ENCODE measurements at regions not wholly inside any gene's neighbourhood (a gene's known extent, or its start where the extent isn't known, plus 50 kb on each side); places are given as distances from the start of the nearest gene placed in this dataset.

DNA sequence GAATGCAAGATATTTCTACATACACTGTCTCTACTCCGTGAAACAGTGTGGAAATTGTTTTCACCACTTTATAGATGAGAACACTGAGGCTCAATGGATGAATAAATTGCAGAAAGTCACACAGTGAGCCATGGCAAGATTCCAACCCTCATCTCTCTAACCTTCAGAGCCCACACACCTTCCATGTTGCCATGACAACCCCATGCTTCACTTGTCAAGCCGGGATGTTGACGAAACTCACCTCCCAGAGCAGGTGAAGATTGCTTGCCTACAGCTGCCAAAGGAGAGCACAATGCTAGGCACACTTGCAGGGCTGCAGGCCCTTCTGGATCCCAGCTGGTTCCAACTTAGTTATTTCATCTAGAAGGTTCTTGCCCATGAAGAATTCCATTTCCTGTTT, 71.4 kb upstream of the SEZ6L start:
- Histone ChIP-seq H3K4me1 (ENCODE audit: insufficient read depth, low read length, poor library complexity, severe bottlenecking) (no peaks in the 10 kb centered on the region), H3K4me3 (ENCODE audit: low read length, poor library complexity, severe bottlenecking) (no peak overlapping the region), H3K9me2 (replicated peaks; ENCODE audit: low read depth, low read length) (no peaks in the 10 kb centered on the region), H3K4me2 (ENCODE audit: low read depth, low read length, poor library complexity, severe bottlenecking) (no peak overlapping the region), H3K9ac (ENCODE audit: low read depth, low read length, poor library complexity, severe bottlenecking) (no peak overlapping the region), H3K27me3 (ENCODE audit: insufficient read depth, low read length, poor library complexity, severe bottlenecking) (no peaks in the 10 kb centered on the region), H2AFZ (ENCODE audit: low read length) (no peak overlapping the region), H3K79me2 (ENCODE audit: insufficient read depth, low read length) (no peaks in the 10 kb centered on the region), H4K20me1 (ENCODE audit: insufficient read depth, low read length, poor library complexity, severe bottlenecking) (no peaks in the 10 kb centered on the region), H3K36me3 (ENCODE audit: insufficient read depth, low read length) (no peaks in the 10 kb centered on the region), H3F3A (ENCODE audit: low read depth) (no peaks in the 10 kb centered on the region), H3K9me3 (ENCODE audit: insufficient read depth, low read depth, low read length) (no peaks in the 10 kb centered on the region)
- no peak for TF ChIP-seq EZH2phosphoT487 (IDR thresholded peaks at IDR 0.05; ENCODE audit: borderline replicate concordance)
- TF ChIP-seq CTCF (conservative IDR thresholded peaks at IDR 0.05; ENCODE audit: low read length): no peak

- H3K36me3 ChIP-seq (ENCODE audit: insufficient read depth, low read length): no peaks in the 10 kb centered on the region
- no peaks in the 10 kb centered on the region for H4K20me1 ChIP-seq (ENCODE audit: insufficient read depth, low read length, poor library complexity, severe bottlenecking)
- H3K4me2 ChIP-seq (ENCODE audit: low read depth, low read length, poor library complexity, severe bottlenecking): no peak overlapping the region
- H3F3A ChIP-seq (ENCODE audit: low read depth): no peaks in the 10 kb centered on the region
- no peaks in the 10 kb centered on the region for H3K9me2 ChIP-seq (replicated peaks; ENCODE audit: low read depth, low read length)
- no peak overlapping the region for H3K9ac ChIP-seq (ENCODE audit: low read depth, low read length, poor library complexity, severe bottlenecking)
- no peak for TF ChIP-seq CTCF (conservative IDR thresholded peaks at IDR 0.05; ENCODE audit: low read length)
- TF ChIP-seq EZH2phosphoT487 (IDR thresholded peaks at IDR 0.05; ENCODE audit: borderline replicate concordance): no peak
- no peaks in the 10 kb centered on the region for H3K27me3 ChIP-seq (ENCODE audit: insufficient read depth, low read length, poor library complexity, severe bottlenecking)
- H3K4me1 ChIP-seq (ENCODE audit: insufficient read depth, low read length, poor library complexity, severe bottlenecking): no peaks in the 10 kb centered on the region
- no peaks in the 10 kb centered on the region for H3K79me2 ChIP-seq (ENCODE audit: insufficient read depth, low read length)
- no peak overlapping the region for H3K4me3 ChIP-seq (ENCODE audit: low read length, poor library complexity, severe bottlenecking)
- H3K9me3 ChIP-seq (ENCODE audit: insufficient read depth, low read depth, low read length): no peaks in the 10 kb centered on the region
- H2AFZ ChIP-seq (ENCODE audit: low read length): no peak overlapping the region
Measured at GRCh38 chr22:26103023-26103422, 66.2 kb upstream of the SEZ6L start.

GRCh38 chr22:26106412-26106811, 62.9 kb upstream of the SEZ6L start:
- Histone ChIP-seq H3K36me3 (ENCODE audit: insufficient read depth, low read length) (no peaks in the 10 kb centered on the region), H3K27me3 (ENCODE audit: insufficient read depth, low read length, poor library complexity, severe bottlenecking) (no peaks in the 10 kb centered on the region), H3F3A (ENCODE audit: low read depth) (no peaks in the 10 kb centered on the region), H3K4me3 (ENCODE audit: low read length, poor library complexity, severe bottlenecking) (no peak overlapping the region), H3K4me1 (ENCODE audit: insufficient read depth, low read length, poor library complexity, severe bottlenecking) (no peaks in the 10 kb centered on the region), H2AFZ (ENCODE audit: low read length) (no peak overlapping the region), H3K9me2 (replicated peaks; ENCODE audit: low read depth, low read length) (no peaks in the 10 kb centered on the region), H4K20me1 (ENCODE audit: insufficient read depth, low read length, poor library complexity, severe bottlenecking) (no peaks in the 10 kb centered on the region), H3K79me2 (ENCODE audit: insufficient read depth, low read length) (no peaks in the 10 kb centered on the region), H3K9ac (ENCODE audit: low read depth, low read length, poor library complexity, severe bottlenecking) (no peak overlapping the region), H3K4me2 (ENCODE audit: low read depth, low read length, poor library complexity, severe bottlenecking) (no peak overlapping the region), H3K9me3 (ENCODE audit: insufficient read depth, low read depth, low read length) (no peaks in the 10 kb centered on the region)
- no peak for TF ChIP-seq CTCF (conservative IDR thresholded peaks at IDR 0.05; ENCODE audit: low read length)

Measured in Loucy (cell line).